ENCODE measurements at regions not wholly inside any gene's neighbourhood (a gene's known extent, or its start where the extent isn't known, plus 50 kb on each side); places are given as distances from the start of the nearest gene placed in this dataset.

GRCh38 chr20:63066506-63067265 is 59.9 kb upstream of the BHLHE23 start:
- H3K9ac ChIP-seq: no peak overlapping the region
- H3K4me3 ChIP-seq: no peak overlapping the region
- no peak overlapping the region for H3K27ac ChIP-seq
- no peak for DNase-seq
- H4K20me1 ChIP-seq (ENCODE audit: insufficient read depth): no peaks in the 10 kb centered on the region
- whole genome bisulfite sequencing, 2 experiments (ENCODE audit: low coverage in 1 of 2, low lambda C conversion rate in 2 of 2, missing lambda C conversion rate in 2 of 2): 61 to 64% methylated on average over 23 of the region's 23 CpGs
- H3F3A ChIP-seq (ENCODE audit: insufficient read depth): no peaks in the 10 kb centered on the region
- TF ChIP-seq EZH2phosphoT487 (IDR thresholded peaks at IDR 0.05; ENCODE audit: insufficient read depth, low read depth): no peak
- no peak for TF ChIP-seq EZH2 (IDR thresholded peaks at IDR 0.05; ENCODE audit: insufficient read depth, poor library complexity, severe bottlenecking)
- H3K9me2 ChIP-seq (ENCODE audit: insufficient read depth): no peaks in the 10 kb centered on the region
- no peak overlapping the region for H2AFZ ChIP-seq
- no peaks in the 10 kb centered on the region for H3K36me3 ChIP-seq (ENCODE audit: low read depth)
- in situ Hi-C loops (cut with MboI): no loop called here
- no peaks in the 10 kb centered on the region for H3K9me3 ChIP-seq (ENCODE audit: low read depth)
- H3K4me1 ChIP-seq (ENCODE audit: insufficient read depth): no peaks in the 10 kb centered on the region
- H3K79me2 ChIP-seq (ENCODE audit: insufficient read depth): no peaks in the 10 kb centered on the region
- no peak overlapping the region for H3K4me2 ChIP-seq (ENCODE audit: unreplicated experiment)
- H3K27me3 ChIP-seq (replicated peaks; ENCODE audit: insufficient read depth): peaks cover 20% of the 10 kb centered on the region; the same call in 1 of the 2 replicates

- Histone ChIP-seq H3K79me2 (ENCODE audit: insufficient read depth) (no peaks in the 10 kb centered on the region), H3K4me2 (ENCODE audit: unreplicated experiment) (no peak overlapping the region), H3K9me2 (ENCODE audit: insufficient read depth) (no peaks in the 10 kb centered on the region), H3K36me3 (ENCODE audit: low read depth) (no peaks in the 10 kb centered on the region), H3K4me1 (ENCODE audit: insufficient read depth) (no peaks in the 10 kb centered on the region), H3K9me3 (ENCODE audit: low read depth) (no peaks in the 10 kb centered on the region), H3K27me3 (replicated peaks; ENCODE audit: insufficient read depth) (peaks cover 20% of the 10 kb centered on the region; the same call in 1 of the 2 replicates), H3F3A (ENCODE audit: insufficient read depth) (no peaks in the 10 kb centered on the region), H2AFZ (no peak overlapping the region), H3K27ac (no peak overlapping the region), H3K4me3 (no peak overlapping the region), H3K9ac (no peak overlapping the region), H4K20me1 (ENCODE audit: insufficient read depth) (no peaks in the 10 kb centered on the region)
- in situ Hi-C loops (cut with MboI): no loop called here
- 71 to 72% methylated on average over 16 of the region's 16 CpGs for WGBS, 2 experiments (ENCODE audit: low coverage in 1 of 2, low lambda C conversion rate in 2 of 2, missing lambda C conversion rate in 2 of 2)
- no peak for TF ChIP-seq EZH2phosphoT487 (IDR thresholded peaks at IDR 0.05; ENCODE audit: insufficient read depth, low read depth)
- TF ChIP-seq EZH2 (IDR thresholded peaks at IDR 0.05; ENCODE audit: insufficient read depth, poor library complexity, severe bottlenecking): no peak
- no peak for DNase-seq
Measured at GRCh38 chr20:63065911-63066310, 59.1 kb upstream of the BHLHE23 start.

- Histone ChIP-seq H4K20me1 (ENCODE audit: insufficient read depth) (no peaks in the 10 kb centered on the region), H3K4me1 (ENCODE audit: insufficient read depth) (no peaks in the 10 kb centered on the region), H3K27ac (no peak overlapping the region), H3K9ac (no peak overlapping the region), H3F3A (ENCODE audit: insufficient read depth) (no peaks in the 10 kb centered on the region), H3K27me3 (replicated peaks; ENCODE audit: insufficient read depth) (peaks cover 20% of the 10 kb centered on the region; the same call in 1 of the 2 replicates), H3K9me2 (ENCODE audit: insufficient read depth) (no peaks in the 10 kb centered on the region), H3K4me2 (ENCODE audit: unreplicated experiment) (no peak overlapping the region), H3K79me2 (ENCODE audit: insufficient read depth) (no peaks in the 10 kb centered on the region), H3K9me3 (ENCODE audit: low read depth) (no peaks in the 10 kb centered on the region), H2AFZ (no peak overlapping the region), H3K36me3 (ENCODE audit: low read depth) (no peaks in the 10 kb centered on the region), H3K4me3 (no peak overlapping the region)
- 47 to 57% methylated on average over 42 of the region's 42 CpGs for WGBS, 2 experiments (ENCODE audit: low coverage in 1 of 2, low lambda C conversion rate in 2 of 2, missing lambda C conversion rate in 2 of 2)
- in situ Hi-C loops (cut with MboI): no loop called here
- no peak for TF ChIP-seq EZH2phosphoT487 (IDR thresholded peaks at IDR 0.05; ENCODE audit: insufficient read depth, low read depth)
- no peak for TF ChIP-seq EZH2 (IDR thresholded peaks at IDR 0.05; ENCODE audit: insufficient read depth, poor library complexity, severe bottlenecking)
- no peak for DNase-seq
Measured at GRCh38 chr20:63064745-63065711, 58.3 kb upstream of the BHLHE23 start.

- Histone ChIP-seq H3K9me2 (ENCODE audit: insufficient read depth) (no peaks in the 10 kb centered on the region), H3K27me3 (replicated peaks; ENCODE audit: insufficient read depth) (peaks cover 20% of the 10 kb centered on the region; the same call in 1 of the 2 replicates), H3K36me3 (ENCODE audit: low read depth) (no peaks in the 10 kb centered on the region), H4K20me1 (ENCODE audit: insufficient read depth) (no peaks in the 10 kb centered on the region), H2AFZ (no peak overlapping the region), H3K4me2 (ENCODE audit: unreplicated experiment) (no peak overlapping the region), H3K9me3 (ENCODE audit: low read depth) (no peaks in the 10 kb centered on the region), H3F3A (ENCODE audit: insufficient read depth) (no peaks in the 10 kb centered on the region), H3K9ac (no peak overlapping the region), H3K4me1 (ENCODE audit: insufficient read depth) (no peaks in the 10 kb centered on the region), H3K27ac (no peak overlapping the region), H3K79me2 (ENCODE audit: insufficient read depth) (no peaks in the 10 kb centered on the region), H3K4me3 (no peak overlapping the region)
- in situ Hi-C loops (cut with MboI): no loop called here
- TF ChIP-seq EZH2phosphoT487 (IDR thresholded peaks at IDR 0.05; ENCODE audit: insufficient read depth, low read depth) (no peak), EZH2 (IDR thresholded peaks at IDR 0.05; ENCODE audit: insufficient read depth, poor library complexity, severe bottlenecking) (no peak)
- WGBS, 2 experiments (ENCODE audit: low coverage in 1 of 2, low lambda C conversion rate in 2 of 2, missing lambda C conversion rate in 2 of 2): 61 to 72% methylated on average over 12 to 18 of the region's 18 CpGs
- DNase-seq: peak; percentile 20
Measured at GRCh38 chr20:63064310-63064709, 57.5 kb upstream of the BHLHE23 start.
